BE2C (cell line): ENCODE measurements at regions not wholly inside any gene's neighbourhood (a gene's known extent, or its start where the extent isn't known, plus 50 kb on each side); places are given as distances from the start of the nearest gene placed in this dataset.
"Not testable (repeated sequence)": the region's sequence is repeated elsewhere in the genome, so short reads cannot be mapped to it uniquely, and the experiment has no call there.

Experiments used
- DNase-seq: peaks from one replicate; pipeline ENCODE4 v3.0.0-alpha.2; 2020
- H3K27me3 ChIP-seq: fragments of 250-450 bp; sonication (Bioruptor Pico); 2 replicates; pipeline ENCODE4 v1.5.1; 2020; ENCODE audit warnings: mild to moderate bottlenecking
- H3K36me3 ChIP-seq: fragments of 250-450 bp; sonication (Bioruptor Pico); 2 replicates; pipeline ENCODE4 v1.5.1; 2020; ENCODE audit warnings: mild to moderate bottlenecking
- H3K4me1 ChIP-seq: fragments of 250-450 bp; sonication (Bioruptor Pico); 2 replicates; pipeline ENCODE4 v1.5.1; 2020
- H3K4me3 ChIP-seq: 2 replicates; pipeline ENCODE4 v1.5.1; 2011; ENCODE audit warnings: low read depth, low read length
- H3K9me3 ChIP-seq: fragments of 250-450 bp; sonication (Bioruptor Pico); 2 replicates; pipeline ENCODE4 v1.5.1; 2020
- TF ChIP-seq, protein P1 (sequence below): IDR thresholded peaks from 2 replicates; pipeline ENCODE4 v1.5.1; 2012; ENCODE audit warnings: mild to moderate bottlenecking, low read depth, low read length

GRCh38 chrX:101823236-101823635 is 108.6 kb downstream of the ZMAT1 start:
- no peaks in the 10 kb centered on the region for H3K36me3 ChIP-seq
- H3K4me1 ChIP-seq: no peaks in the 10 kb centered on the region
- no peaks in the 10 kb centered on the region for H3K27me3 ChIP-seq
- no peaks in the 10 kb centered on the region for H3K9me3 ChIP-seq
- no peak overlapping the region for H3K4me3 ChIP-seq
- DNase-seq: no peak
- TF ChIP-seq, protein P1, sequence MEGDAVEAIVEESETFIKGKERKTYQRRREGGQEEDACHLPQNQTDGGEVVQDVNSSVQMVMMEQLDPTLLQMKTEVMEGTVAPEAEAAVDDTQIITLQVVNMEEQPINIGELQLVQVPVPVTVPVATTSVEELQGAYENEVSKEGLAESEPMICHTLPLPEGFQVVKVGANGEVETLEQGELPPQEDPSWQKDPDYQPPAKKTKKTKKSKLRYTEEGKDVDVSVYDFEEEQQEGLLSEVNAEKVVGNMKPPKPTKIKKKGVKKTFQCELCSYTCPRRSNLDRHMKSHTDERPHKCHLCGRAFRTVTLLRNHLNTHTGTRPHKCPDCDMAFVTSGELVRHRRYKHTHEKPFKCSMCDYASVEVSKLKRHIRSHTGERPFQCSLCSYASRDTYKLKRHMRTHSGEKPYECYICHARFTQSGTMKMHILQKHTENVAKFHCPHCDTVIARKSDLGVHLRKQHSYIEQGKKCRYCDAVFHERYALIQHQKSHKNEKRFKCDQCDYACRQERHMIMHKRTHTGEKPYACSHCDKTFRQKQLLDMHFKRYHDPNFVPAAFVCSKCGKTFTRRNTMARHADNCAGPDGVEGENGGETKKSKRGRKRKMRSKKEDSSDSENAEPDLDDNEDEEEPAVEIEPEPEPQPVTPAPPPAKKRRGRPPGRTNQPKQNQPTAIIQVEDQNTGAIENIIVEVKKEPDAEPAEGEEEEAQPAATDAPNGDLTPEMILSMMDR: no peak

DNA sequence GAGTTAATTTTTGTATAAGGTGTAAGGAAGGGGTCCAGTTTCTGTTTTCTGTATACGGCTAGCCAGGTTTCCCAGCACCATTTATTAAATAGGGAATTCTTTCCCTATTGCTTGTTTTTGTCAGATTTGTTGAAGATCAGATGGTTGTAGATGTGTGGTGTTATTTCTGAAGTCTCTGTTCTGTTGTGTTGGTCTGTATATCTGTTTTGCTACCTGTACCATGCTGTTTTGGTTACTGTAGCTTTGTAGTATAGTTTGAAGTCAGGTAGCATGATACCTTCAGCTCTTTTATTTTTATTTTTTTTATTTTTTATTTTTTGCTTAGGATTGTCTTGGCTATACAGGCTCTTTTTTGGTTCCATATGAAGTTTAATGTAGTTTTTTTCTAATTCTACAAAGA is 114.1 kb downstream of the ZMAT1 start:
- not testable (repeated sequence) for H3K36me3 ChIP-seq, H3K4me3 ChIP-seq, H3K4me1 ChIP-seq, H3K27me3 ChIP-seq, DNase-seq, H3K9me3 ChIP-seq

DNA sequence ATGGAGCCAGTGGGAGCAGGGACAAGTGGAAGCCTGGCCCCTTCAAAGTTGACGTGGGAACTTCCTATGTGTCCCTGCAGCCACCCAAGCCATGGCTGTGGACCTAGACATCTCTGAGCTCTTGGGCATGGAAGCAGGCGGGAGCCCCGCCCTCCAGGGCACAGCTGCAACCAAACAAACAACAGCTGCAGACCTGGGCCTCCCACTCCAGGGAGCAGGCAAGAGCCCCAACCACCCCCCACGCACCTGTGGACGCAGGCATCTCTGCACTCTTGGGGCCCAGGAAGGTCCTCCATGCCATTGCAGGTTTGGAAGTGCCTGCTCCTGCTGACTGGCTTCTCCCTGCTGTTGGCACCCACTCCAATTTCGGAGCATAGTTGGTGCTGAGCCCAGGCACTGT is 118.6 kb downstream of the ZMAT1 start:
- H3K27me3 ChIP-seq: no peaks in the 10 kb centered on the region
- DNase-seq: no peak
- no peaks in the 10 kb centered on the region for H3K36me3 ChIP-seq
- TF ChIP-seq, protein P1: no peak
- no peaks in the 10 kb centered on the region for H3K9me3 ChIP-seq
- no peak overlapping the region for H3K4me3 ChIP-seq
- no peaks in the 10 kb centered on the region for H3K4me1 ChIP-seq

GRCh38 chrX:101803451-101803850 is 128.4 kb downstream of the ZMAT1 start:
- Histone ChIP-seq H3K27me3 (no peaks in the 10 kb centered on the region), H3K9me3 (no peaks in the 10 kb centered on the region)
- DNase-seq: no peak

GRCh38 chrX:101799387-101799786 is 132.4 kb downstream of the ZMAT1 start:
- peak; percentile 83 for DNase-seq
- H3K9me3 ChIP-seq: no peaks in the 10 kb centered on the region
- TF ChIP-seq, protein P1: peak; percentile 62
- H3K4me3 ChIP-seq: peak overlapping the region; percentile 40
- no peaks in the 10 kb centered on the region for H3K4me1 ChIP-seq
- no peaks in the 10 kb centered on the region for H3K36me3 ChIP-seq
- no peaks in the 10 kb centered on the region for H3K27me3 ChIP-seq

More at GRCh38 chrX:101803451-101803850, 128.4 kb downstream of the ZMAT1 start:
- TF ChIP-seq, protein P1: peak; percentile 43
- Histone ChIP-seq H3K36me3 (no peaks in the 10 kb centered on the region), H3K4me1 (no peaks in the 10 kb centered on the region), H3K4me3 (no peak overlapping the region)

- no peaks in the 10 kb centered on the region for H3K36me3 ChIP-seq
- H3K4me1 ChIP-seq: no peaks in the 10 kb centered on the region
- H3K9me3 ChIP-seq: no peaks in the 10 kb centered on the region
- H3K27me3 ChIP-seq: no peaks in the 10 kb centered on the region
- H3K4me3 ChIP-seq: no peak overlapping the region
- TF ChIP-seq, protein P1: no peak
- no peak for DNase-seq
Observed at GRCh38 chrX:101787934-101788333, 128.3 kb upstream of the ARMCX2 start.

GRCh38 chrX:101785142-101785541 is 125.5 kb upstream of the ARMCX2 start:
- Histone ChIP-seq H3K4me3 (no peak overlapping the region), H3K27me3 (no peaks in the 10 kb centered on the region), H3K9me3 (no peaks in the 10 kb centered on the region), H3K4me1 (no peaks in the 10 kb centered on the region), H3K36me3 (no peaks in the 10 kb centered on the region)
- TF ChIP-seq, protein P1: no peak
- no peak for DNase-seq

DNA sequence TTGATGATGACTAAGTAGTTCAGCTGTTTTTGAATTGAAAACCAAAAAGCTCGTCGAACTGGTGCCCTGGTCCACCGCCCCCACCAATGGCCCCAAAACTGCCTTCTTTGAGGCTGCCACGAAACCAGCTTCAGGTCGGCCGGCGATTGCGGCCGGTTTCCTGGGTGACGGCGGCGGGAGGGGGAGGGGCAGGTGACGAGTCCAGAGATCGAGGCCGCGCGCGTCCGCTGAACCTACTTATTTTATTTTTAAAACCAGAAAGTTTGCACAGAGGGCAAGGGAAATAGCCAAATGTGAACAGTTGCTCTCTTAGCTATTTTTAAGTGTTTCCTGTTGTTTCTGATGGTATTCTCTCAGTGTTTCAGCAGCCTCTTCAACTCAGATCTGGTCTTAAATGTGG is 120.8 kb upstream of the ARMCX2 start:
- not testable (repeated sequence) for DNase-seq, H3K36me3 ChIP-seq, H3K27me3 ChIP-seq, H3K4me1 ChIP-seq, H3K4me3 ChIP-seq, H3K9me3 ChIP-seq
